Endothelial cell of umbilical vein (primary cell): ENCODE measurements at regions not wholly inside any gene's neighbourhood (a gene's known extent, or its start where the extent isn't known, plus 50 kb on each side); places are given as distances from the start of the nearest gene placed in this dataset.

Experiments
- BruUV-seq: library from RNA; stranded (reverse); fragments of 400-500 nt; replicated peaks from 2 replicates; lab custom pipeline; 2021; lab: Mats Ljungman, UMichigan
- CTCF ChIA-PET: fragments of 300-600, 350-600 bp; sonication (Branson Sonifier 250); formaldehyde crosslinking; loops from one replicate; lab custom pipeline; 2021; ENCODE audit warnings: antibody characterized with exemption, inconsistent platforms; lab: Charles Lee
- POLR2A ChIA-PET: fragments of 300-600, 350-600 bp; sonication (Branson Sonifier 250); formaldehyde crosslinking; loops from one replicate; lab custom pipeline; 2021; ENCODE audit warnings: antibody characterized with exemption, inconsistent platforms; lab: Charles Lee
- DNase-seq: peaks from one replicate; pipeline ENCODE4 v3.0.0-alpha.2; 2011; ENCODE audit warnings: low read depth, low spot score
- FAIRE-seq: peaks from 2 replicates; lab custom pipeline; 2011; peaks lifted over from hg19 to GRCh38; lab: Jason Lieb, UNC
- H2AFZ ChIP-seq: 2 replicates; pipeline ENCODE4 v1.6.0; 2012; ENCODE audit warnings: low read depth, low read length, control low read depth, inconsistent platforms
- H3K27ac ChIP-seq: 2 replicates; pipeline ENCODE4 v1.5.1; 2011; ENCODE audit warnings: low read depth, mild to moderate bottlenecking, control low read depth, low read length, moderate library complexity; ENCODE audit not compliant: insufficient read depth
- H3K27me3 ChIP-seq, 2 experiments: 2 replicates each; pipeline versions ENCODE4 v1.6.0 to v1.6.1; 2011; ENCODE audit warnings: low read length in 2 of 2, mixed read lengths in 1 of 2; ENCODE audit not compliant: control insufficient read depth in 2 of 2, insufficient read depth in 2 of 2
- H3K36me3 ChIP-seq, 2 experiments: 2 replicates in 1 of 2; 3 replicates in 1 of 2; pipeline ENCODE4 v1.5.1; 2011; ENCODE audit warnings: low read length in 2 of 2, mild to moderate bottlenecking in 1 of 2, moderate library complexity in 1 of 2; ENCODE audit not compliant: control insufficient read depth in 2 of 2, insufficient read depth in 2 of 2; ENCODE audit errors: extremely low read depth in 1 of 2
- H3K4me1 ChIP-seq: 3 replicates; pipeline ENCODE4 v1.5.1; 2011; ENCODE audit warnings: mild to moderate bottlenecking, low read length; ENCODE audit not compliant: control insufficient read depth, insufficient read depth; ENCODE audit errors: extremely low read depth
- H3K4me2 ChIP-seq: 2 replicates; pipeline ENCODE4 v1.6.1; 2011; ENCODE audit warnings: low read length, control low read depth, mixed read lengths; ENCODE audit not compliant: insufficient read depth
- H3K4me3 ChIP-seq, 3 experiments: fragments of 200-600 bp in 1 of 3; sonication (generic), shearing (Covaris generic) in 1 of 3; replicated peaks in 1 of 3; 2 replicates each; pipeline ENCODE4 v1.5.1; 2011 to 2016; ENCODE audit warnings: control low read depth in 3 of 3, low read length in 3 of 3, mild to moderate bottlenecking in 2 of 3, inconsistent platforms in 1 of 3, low read depth in 1 of 3, moderate library complexity in 1 of 3; ENCODE audit not compliant: insufficient read depth in 1 of 3
- H3K79me2 ChIP-seq: 2 replicates; pipeline ENCODE4 v1.6.0; 2012; ENCODE audit warnings: low read length, inconsistent platforms; ENCODE audit not compliant: control insufficient read depth, insufficient read depth
- H3K9ac ChIP-seq: replicated peaks from 2 replicates; pipeline ENCODE3; 2011; ENCODE audit warnings: low read length, control low read depth; ENCODE audit not compliant: insufficient read depth; ENCODE audit errors: extremely low read depth
- H3K9me1 ChIP-seq: replicated peaks from 3 replicates; pipeline ENCODE4 v1.6.0; 2011; ENCODE audit warnings: mild to moderate bottlenecking, low read length; ENCODE audit not compliant: control insufficient read depth, insufficient read depth; ENCODE audit errors: extremely low read depth
- H3K9me3 ChIP-seq: replicated peaks from 2 replicates; pipeline ENCODE4 v1.5.1; 2012; ENCODE audit warnings: low read length, inconsistent platforms; ENCODE audit not compliant: control insufficient read depth, insufficient read depth
- H4K20me1 ChIP-seq: replicated peaks from 2 replicates; pipeline ENCODE3; 2011; ENCODE audit warnings: mild to moderate bottlenecking, low read length; ENCODE audit not compliant: control insufficient read depth, insufficient read depth; ENCODE audit errors: extremely low read depth
- EZH2 ChIP-seq: IDR thresholded peaks from 2 replicates; pipeline ENCODE4 v1.6.1; 2012; ENCODE audit warnings: borderline replicate concordance, low read depth, mild to moderate bottlenecking, moderate library complexity, low read length, inconsistent platforms; ENCODE audit not compliant: severe bottlenecking
- FOS ChIP-seq: IDR thresholded peaks from 2 replicates; pipeline ENCODE4 v1.6.1; 2011; ENCODE audit warnings: mild to moderate bottlenecking, low read length, moderate library complexity, borderline replicate concordance; ENCODE audit not compliant: insufficient read depth
- GATA2 ChIP-seq: IDR thresholded peaks from 2 replicates; pipeline ENCODE4 v1.7.0; 2011; ENCODE audit warnings: low read depth, mild to moderate bottlenecking, moderate library complexity, mixed read lengths, low read length; ENCODE audit not compliant: insufficient read length, insufficient read depth
- JUN ChIP-seq: IDR thresholded peaks from 2 replicates; pipeline ENCODE4 v1.6.1; 2011; ENCODE audit warnings: borderline replicate concordance, low read depth; ENCODE audit not compliant: insufficient read length, insufficient read depth
- MAX ChIP-seq: IDR thresholded peaks from 2 replicates; pipeline ENCODE4 v1.6.1; 2011; ENCODE audit not compliant: insufficient read depth, insufficient read length
- MYC ChIP-seq: IDR thresholded peaks from one replicate; pipeline ENCODE4 v1.6.1; 2011; ENCODE audit warnings: mild to moderate bottlenecking, low read depth, low read length
- POLR2A ChIP-seq: IDR thresholded peaks from 2 replicates; pipeline ENCODE4 v1.6.1; 2012; ENCODE audit warnings: low read depth, mild to moderate bottlenecking, control low read depth, low read length
- POLR2AphosphoS5 ChIP-seq: IDR thresholded peaks from 2 replicates; pipeline ENCODE4 v1.6.1; 2012; ENCODE audit warnings: low read depth, mild to moderate bottlenecking, control low read depth, low read length, moderate library complexity; ENCODE audit not compliant: insufficient read depth
- dilution Hi-C: fragments of 300-500 bp; cut with MboI; formaldehyde crosslinking; loops from one replicate; pipeline ENCODE4 v1.15.0; 2019; ENCODE audit warnings: low sequenced_read_pairs; ENCODE audit not compliant: extremely low pct_ligation_motif_present
- intact Hi-C: fragments of 100-400 bp; cut with micrococcal nuclease; formaldehyde crosslinking; loops from one replicate; pipeline ENCODE4 v1.10.0; 2022
- TF ChIP-seq, protein P1 (sequence below), 2 donors: IDR thresholded peaks; 1 replicate in 1 of 2; 2 replicates in 1 of 2; pipeline ENCODE4 v1.5.1; 2011; ENCODE audit warnings: low read length in 2 of 2, mild to moderate bottlenecking in 2 of 2, moderate library complexity in 2 of 2, control low read depth in 1 of 2, inconsistent platforms in 1 of 2, low read depth in 1 of 2; ENCODE audit not compliant: insufficient read depth in 1 of 2; ENCODE audit errors: extremely low read depth in 1 of 2

GRCh38 chr4:23332313-23332712, 557.5 kb downstream of the PPARGC1A start:
- FAIRE-seq (no peak), DNase-seq (no peak)
- intact Hi-C loops (no loop called here), dilution Hi-C loops (no loop called here)
- Histone ChIP-seq H3K27me3 (no peaks in the 10 kb centered on the region), H3K9me1 (no peaks in the 10 kb centered on the region), H3K4me2 (no peak overlapping the region), H3K9ac (no peak overlapping the region), H3K27ac (no peak overlapping the region), H3K36me3 (no peaks in the 10 kb centered on the region), H2AFZ (no peak overlapping the region), H3K4me1 (no peaks in the 10 kb centered on the region), H4K20me1 (no peaks in the 10 kb centered on the region), H3K9me3 (peaks cover 2% of the 10 kb centered on the region), H3K4me3 (no peak overlapping the region), H3K79me2 (no peaks in the 10 kb centered on the region)
- BruUV-seq: no TSS peak
- ChIA-PET POLR2A (no interaction called here), CTCF (no interaction called here)
- TF ChIP-seq JUN (no peak), POLR2A (no peak), GATA2 (no peak), MAX (no peak), MYC (no peak), POLR2AphosphoS5 (no peak), FOS (no peak), EZH2 (no peak)
- TF ChIP-seq, protein P1, sequence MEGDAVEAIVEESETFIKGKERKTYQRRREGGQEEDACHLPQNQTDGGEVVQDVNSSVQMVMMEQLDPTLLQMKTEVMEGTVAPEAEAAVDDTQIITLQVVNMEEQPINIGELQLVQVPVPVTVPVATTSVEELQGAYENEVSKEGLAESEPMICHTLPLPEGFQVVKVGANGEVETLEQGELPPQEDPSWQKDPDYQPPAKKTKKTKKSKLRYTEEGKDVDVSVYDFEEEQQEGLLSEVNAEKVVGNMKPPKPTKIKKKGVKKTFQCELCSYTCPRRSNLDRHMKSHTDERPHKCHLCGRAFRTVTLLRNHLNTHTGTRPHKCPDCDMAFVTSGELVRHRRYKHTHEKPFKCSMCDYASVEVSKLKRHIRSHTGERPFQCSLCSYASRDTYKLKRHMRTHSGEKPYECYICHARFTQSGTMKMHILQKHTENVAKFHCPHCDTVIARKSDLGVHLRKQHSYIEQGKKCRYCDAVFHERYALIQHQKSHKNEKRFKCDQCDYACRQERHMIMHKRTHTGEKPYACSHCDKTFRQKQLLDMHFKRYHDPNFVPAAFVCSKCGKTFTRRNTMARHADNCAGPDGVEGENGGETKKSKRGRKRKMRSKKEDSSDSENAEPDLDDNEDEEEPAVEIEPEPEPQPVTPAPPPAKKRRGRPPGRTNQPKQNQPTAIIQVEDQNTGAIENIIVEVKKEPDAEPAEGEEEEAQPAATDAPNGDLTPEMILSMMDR (IDR thresholded peaks at IDR 0.05; ENCODE audit: extremely low read depth in 1 of 2, insufficient read depth in 1 of 2, low read depth in 1 of 2, low read length in 2 of 2): no peak
